Bone marrow (tissue), 2 donors: ENCODE measurements at regions not wholly inside any gene's neighbourhood (a gene's known extent, or its start where the extent isn't known, plus 50 kb on each side); places are given as distances from the start of the nearest gene placed in this dataset.
"Not testable (repeated sequence)": the region's sequence is repeated elsewhere in the genome, so short reads cannot be mapped to it uniquely, and the experiment has no call there.

Source experiments
- DNase-seq, 2 donors: peaks; one replicate each; lab custom pipeline; 2025; lab: John Stamatoyannopoulos, UW

- no peak for DNase-seq
Measured at GRCh38 chr12:115898670-115899069, 378.8 kb downstream of the MED13L start.

- DNase-seq: no peak
Measured at GRCh38 chr12:115897729-115898128, 379.8 kb downstream of the MED13L start.

DNA sequence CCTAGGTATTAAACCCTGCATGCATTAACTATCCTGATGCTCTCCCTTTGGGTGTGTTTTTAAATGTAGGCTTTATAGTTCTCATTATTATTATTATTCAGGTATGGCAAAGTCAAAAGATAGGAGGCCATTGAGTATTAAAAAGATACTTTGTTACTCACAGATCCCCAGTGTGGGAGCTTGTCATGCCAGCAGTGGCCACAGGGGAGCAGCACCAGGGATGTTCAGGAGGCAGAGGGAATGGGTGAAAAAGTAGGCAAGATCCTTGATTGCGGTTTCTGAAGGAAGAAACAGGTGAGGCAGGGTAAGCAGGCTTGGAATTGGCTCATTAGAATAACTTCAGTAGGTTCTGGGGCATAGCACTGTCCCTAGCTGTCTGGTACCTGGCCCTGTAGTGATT lies 382.2 kb downstream of the MED13L start:
- no peak for DNase-seq

GRCh38 chr12:115891556-115892164 lies 385.8 kb downstream of the MED13L start:
- no peak for DNase-seq

- DNase-seq: no peak
Measured at GRCh38 chr12:115886666-115887065, 390.8 kb downstream of the MED13L start.

- no peak for DNase-seq
Measured at GRCh38 chr12:115885040-115885690, 392.3 kb downstream of the MED13L start.

- DNase-seq: no peak
Measured at GRCh38 chr12:115882936-115883335, 394.6 kb downstream of the MED13L start.

- DNase-seq: no peak
Measured at GRCh38 chr12:115880238-115880637, 397.3 kb downstream of the MED13L start.

GRCh38 chr12:115879354-115879753 lies 398.1 kb downstream of the MED13L start:
- DNase-seq: no peak

DNA sequence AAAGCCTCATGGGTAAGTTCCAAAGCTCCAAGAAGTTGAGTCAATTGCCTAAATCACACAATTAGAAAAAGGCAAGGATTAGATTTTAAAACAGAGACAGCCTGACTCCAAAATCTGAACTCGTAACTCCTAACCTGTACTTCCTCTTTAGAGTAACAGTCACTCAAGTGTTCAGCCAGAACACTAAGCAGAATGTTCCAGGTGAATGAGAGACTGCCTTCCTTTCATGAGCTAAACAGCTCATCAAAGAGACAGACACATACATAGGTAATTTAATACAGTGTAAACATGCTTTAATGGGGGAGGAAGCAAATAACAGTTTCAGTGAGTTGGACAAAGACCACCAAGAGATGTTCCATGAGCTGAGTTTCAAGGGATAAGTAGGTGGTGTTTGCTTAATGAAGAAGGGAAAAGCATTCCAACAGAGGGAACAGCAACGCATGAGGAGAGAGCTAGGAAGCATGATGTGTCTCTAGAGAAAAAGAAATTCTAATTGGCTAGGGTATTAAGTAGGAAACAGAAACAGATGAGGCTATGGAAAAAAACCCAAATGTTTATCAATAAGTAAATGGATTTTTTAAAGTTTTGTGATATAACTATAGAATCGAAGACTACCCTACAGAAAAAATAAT lies 403.9 kb downstream of the MED13L start:
- DNase-seq: no peak

GRCh38 chr12:115872919-115873357 lies 404.6 kb downstream of the MED13L start:
- no peak for DNase-seq

GRCh38 chr12:115872212-115872611 lies 405.3 kb downstream of the MED13L start:
- no peak for DNase-seq

- no peak for DNase-seq
Measured at GRCh38 chr12:115871714-115872113, 405.8 kb downstream of the MED13L start.

DNA sequence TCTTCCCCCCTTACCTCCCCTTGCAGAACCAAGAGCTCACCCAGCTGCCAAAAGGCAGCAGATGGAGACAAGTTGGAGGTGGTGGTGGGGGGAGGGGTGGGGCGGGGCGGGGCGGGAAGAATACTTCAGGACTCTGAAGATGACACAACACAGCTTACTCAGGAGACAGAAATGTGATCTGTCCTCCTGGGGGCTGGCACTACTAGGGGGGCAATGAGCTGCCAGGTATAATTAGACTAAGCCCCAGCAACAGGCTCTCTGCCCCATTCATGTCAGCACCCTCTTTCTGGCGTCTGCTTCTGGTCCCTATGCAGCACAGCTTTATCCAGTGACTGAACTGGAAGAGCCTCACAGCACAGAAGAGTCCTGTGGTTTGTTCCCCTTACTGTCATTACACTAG lies 407.0 kb downstream of the MED13L start:
- DNase-seq: no peak

GRCh38 chr12:115870021-115870420 lies 407.5 kb downstream of the MED13L start:
- no peak for DNase-seq

- DNase-seq: no peak
Measured at GRCh38 chr12:115869604-115870003, 407.9 kb downstream of the MED13L start.

DNA sequence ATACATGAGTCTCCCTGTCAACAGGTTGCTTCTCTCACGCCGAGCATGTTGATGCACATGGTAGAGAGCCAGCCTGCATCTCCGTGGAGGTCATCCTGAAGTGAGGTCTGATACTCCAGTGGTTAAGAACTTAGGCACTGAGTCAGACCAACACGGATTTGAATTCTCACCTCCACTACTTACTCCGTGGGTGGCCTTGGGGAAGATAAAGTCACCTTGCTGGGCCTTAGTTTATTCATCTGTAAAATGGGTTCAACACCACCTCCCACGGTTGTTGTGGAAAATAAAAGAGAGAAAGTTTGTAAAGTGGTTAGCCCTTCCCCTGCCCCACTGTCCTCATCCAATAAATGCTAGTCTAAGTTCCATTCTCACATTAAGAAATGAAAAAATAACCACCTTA lies 408.9 kb downstream of the MED13L start:
- DNase-seq: no peak

DNA sequence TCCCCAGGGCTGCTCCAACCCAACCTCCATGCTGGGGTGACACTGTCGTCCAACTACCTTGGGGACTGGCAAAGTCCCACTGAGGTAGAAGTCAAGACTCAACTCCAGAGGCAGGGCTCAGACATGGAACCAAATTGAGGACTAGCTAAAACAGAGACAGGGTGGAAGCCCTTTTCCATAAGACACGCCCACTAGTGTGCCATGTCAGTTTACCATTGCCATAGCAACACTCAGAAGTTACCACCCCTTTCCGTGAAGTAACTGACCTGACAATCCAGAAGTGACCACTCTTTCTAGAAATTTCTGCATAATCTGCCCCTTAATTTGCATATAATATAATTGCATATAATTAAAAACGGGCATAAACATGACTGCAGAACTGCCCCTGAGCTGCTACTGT lies 409.6 kb downstream of the MED13L start:
- no peak for DNase-seq

GRCh38 chr12:115866909-115867525 lies 410.5 kb downstream of the MED13L start:
- no peak for DNase-seq

DNA sequence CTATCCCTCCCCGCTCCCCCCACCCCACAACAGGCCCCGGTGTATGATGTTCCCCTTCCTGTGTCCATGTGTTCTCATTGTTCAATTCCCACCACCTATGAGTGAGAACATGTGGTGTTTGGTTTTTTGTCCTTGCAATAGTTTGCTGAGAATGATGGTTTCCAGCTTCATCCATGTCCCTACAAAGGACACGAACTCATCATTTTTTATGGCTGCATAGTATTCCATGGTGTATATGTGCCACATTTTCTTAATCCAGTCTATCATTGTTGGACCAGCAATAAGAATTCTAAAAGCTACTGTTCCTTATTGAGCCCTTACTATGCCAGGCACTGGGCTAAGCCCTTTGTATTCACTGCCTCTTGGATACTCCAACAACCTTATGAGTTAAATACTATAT lies 411.2 kb downstream of the MED13L start:
- not testable (repeated sequence) for DNase-seq

- no peak for DNase-seq
Measured at GRCh38 chr12:115864396-115864795, 413.1 kb downstream of the MED13L start.

DNA sequence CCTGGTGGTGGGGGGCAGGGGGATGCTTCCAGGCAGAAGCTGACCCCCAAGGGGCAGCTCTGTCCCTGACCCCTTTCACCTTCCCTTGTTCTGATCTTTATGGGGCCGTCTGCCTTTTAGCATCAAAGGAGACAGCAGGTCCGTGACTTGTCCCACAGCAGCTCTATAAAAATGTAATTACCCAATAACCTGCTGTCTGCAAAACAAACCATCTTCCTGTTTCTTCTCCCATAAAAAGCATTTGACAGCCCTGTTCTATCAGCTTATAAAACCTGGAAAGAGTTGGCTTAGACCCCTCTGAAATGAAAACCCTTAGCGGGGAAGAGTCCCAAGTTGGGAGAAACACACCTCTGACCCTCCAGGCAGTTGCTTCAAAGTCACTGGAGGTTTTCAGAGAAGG lies 416.9 kb downstream of the MED13L start:
- DNase-seq: no peak

DNA sequence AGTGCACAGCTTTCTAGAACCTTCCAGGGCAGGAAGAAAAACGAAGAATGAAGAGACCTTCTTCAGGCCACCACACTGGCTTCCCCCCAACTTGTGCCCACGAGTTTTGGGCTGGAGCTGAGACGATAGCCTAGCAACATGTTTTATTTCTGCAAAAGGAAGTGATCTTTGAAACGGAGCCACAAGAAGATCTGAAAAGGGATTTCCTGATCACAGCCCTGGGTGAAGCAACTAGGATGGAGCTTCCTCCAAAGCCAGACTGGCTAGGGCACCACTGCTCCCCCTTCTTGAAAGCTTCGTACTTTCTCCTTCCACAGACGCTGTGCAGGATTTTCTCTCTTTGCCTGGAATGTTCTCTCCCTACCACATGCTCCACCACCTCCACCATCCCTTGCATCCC lies 418.3 kb downstream of the MED13L start:
- no peak for DNase-seq
